B cell (primary cell): ENCODE measurements at regions not wholly inside any gene's neighbourhood (a gene's known extent, or its start where the extent isn't known, plus 50 kb on each side); places are given as distances from the start of the nearest gene placed in this dataset.

ENCODE experiments used
- ATAC-seq: fragments of 200-7000 bp; cut with Tn5 transposase; one replicate; pipeline ENCODE4 v1.10.0; 2021; ENCODE audit warnings: low read depth, mild to moderate bottlenecking, moderate number of reproducible peaks, moderate library complexity
- CTCF ChIA-PET: fragments of 350-600 bp; sonication (Branson Sonifier 250); formaldehyde crosslinking; loops from one replicate; lab custom pipeline; 2021; ENCODE audit warnings: antibody characterized with exemption, inconsistent platforms; lab: Charles Lee
- POLR2A ChIA-PET: fragments of 350-600 bp; sonication (Branson Sonifier 250); formaldehyde crosslinking; loops from one replicate; lab custom pipeline; 2021; ENCODE audit warnings: antibody characterized with exemption; lab: Charles Lee
- DNase-seq: peaks from one replicate; pipeline ENCODE4 v3.0.0; 2013
- H2AFZ ChIP-seq: 2 replicates; pipeline ENCODE4 v1.6.1; 2012; ENCODE audit warnings: mild to moderate bottlenecking, low read depth, low read length; ENCODE audit not compliant: insufficient read depth, poor library complexity, severe bottlenecking
- H3K27ac ChIP-seq, 2 donors: 1 replicate in 1 of 2; 2 replicates in 1 of 2; pipeline ENCODE4 v1.5.1; 2012 to 2013; ENCODE audit warnings: low read length in 2 of 2, mild to moderate bottlenecking in 2 of 2, moderate library complexity in 1 of 2
- H3K27me3 ChIP-seq, 4 experiments: fragments of 200-600 bp in 1 of 4; sonication (generic) in 1 of 4; replicated peaks in 1 of 4; 1 replicate in 2 of 4; 2 replicates in 2 of 4; pipeline versions ENCODE4 v1.6.1 to v1.7.0; 2013 to 2016; ENCODE audit warnings: low read length in 3 of 4, mild to moderate bottlenecking in 2 of 4, mixed read lengths in 1 of 4, moderate library complexity in 1 of 4; ENCODE audit not compliant: insufficient read depth in 4 of 4, control insufficient read depth in 3 of 4; ENCODE audit errors: control extremely low read depth in 1 of 4
- H3K36me3 ChIP-seq, 2 experiments: replicated peaks in 1 of 2; 1 replicate in 1 of 2; 2 replicates in 1 of 2; pipeline versions ENCODE4 v1.6.1 to v1.7.1; 2013; ENCODE audit warnings: low read length in 1 of 2; ENCODE audit not compliant: insufficient read depth in 2 of 2, control insufficient read depth in 1 of 2; ENCODE audit errors: control extremely low read depth in 1 of 2, extremely low read depth in 1 of 2
- H3K4me1 ChIP-seq, 2 donors: fragments of 200-600 bp in 1 of 2; sonication (generic) in 1 of 2; 1 replicate in 1 of 2; 2 replicates in 1 of 2; pipeline versions ENCODE4 v1.5.1 to v1.6.1; 2013 to 2017; ENCODE audit warnings: low read length in 2 of 2; ENCODE audit not compliant: control insufficient read depth in 2 of 2, insufficient read depth in 2 of 2
- H3K4me2 ChIP-seq: replicated peaks from 2 replicates; pipeline ENCODE3; 2012; ENCODE audit warnings: mild to moderate bottlenecking, low read depth, low read length; ENCODE audit not compliant: poor library complexity, severe bottlenecking
- H3K4me3 ChIP-seq, 5 experiments: fragments of 200-600 bp in 1 of 5; sonication (generic) in 1 of 5; 1 replicate in 3 of 5; 2 replicates in 2 of 5; pipeline versions ENCODE4 v1.5.1 to v1.7.0; 2011 to 2016; ENCODE audit warnings: low read length in 4 of 5, mild to moderate bottlenecking in 4 of 5, low read depth in 2 of 5, control low read depth in 1 of 5, moderate library complexity in 1 of 5; ENCODE audit not compliant: insufficient read depth in 1 of 5; ENCODE audit errors: control extremely low read depth in 1 of 5, extremely low read depth in 1 of 5
- H3K79me2 ChIP-seq: fragments of 200-600 bp; sonication (generic); one replicate; pipeline ENCODE4 v1.6.0; 2016; ENCODE audit warnings: low read length; ENCODE audit not compliant: control insufficient read depth, insufficient read depth
- H3K9ac ChIP-seq: fragments of 200-600 bp; sonication (generic); 2 replicates; pipeline ENCODE4 v1.6.1; 2017; ENCODE audit warnings: mild to moderate bottlenecking, low read length, moderate library complexity
- H3K9me3 ChIP-seq, 3 donors: one replicate each; pipeline versions ENCODE4 v1.6.1 to v1.7.1; 2013; ENCODE audit warnings: low read length in 2 of 3; ENCODE audit not compliant: control insufficient read depth in 2 of 3, insufficient read depth in 1 of 3; ENCODE audit errors: control extremely low read depth in 1 of 3
- H4K20me1 ChIP-seq: 2 replicates; pipeline ENCODE4 v1.6.0; 2012; ENCODE audit warnings: mild to moderate bottlenecking, low read length; ENCODE audit not compliant: insufficient read depth, control insufficient read depth, poor library complexity, severe bottlenecking
- H3K27ac Mint-ChIP-seq: one replicate; pipeline ENCODE4 v1.8.0; 2021; ENCODE audit warnings: mixed read lengths
- H3K27me3 Mint-ChIP-seq: one replicate; pipeline ENCODE4 v1.8.0; 2021; ENCODE audit warnings: mixed read lengths
- H3K4me1 Mint-ChIP-seq: one replicate; pipeline ENCODE4 v1.8.0; 2021; ENCODE audit warnings: mixed read lengths
- H3K4me3 Mint-ChIP-seq: one replicate; pipeline ENCODE4 v1.8.0; 2021; ENCODE audit warnings: mixed read lengths
- H3K9me3 Mint-ChIP-seq: one replicate; pipeline ENCODE4 v1.8.0; 2022; ENCODE audit warnings: mixed read lengths; ENCODE audit not compliant: insufficient read depth
- EZH2 ChIP-seq: IDR thresholded peaks from 2 replicates; pipeline ENCODE4 v1.6.1; 2012; ENCODE audit warnings: borderline replicate concordance, low read depth, mild to moderate bottlenecking, moderate library complexity, low read length; ENCODE audit not compliant: insufficient read depth, poor library complexity, severe bottlenecking
- WGBS: methylation state at CpG from one replicate; pipeline ENCODE4 v1.1.5; 2013; ENCODE audit warnings: missing lambda C conversion rate; ENCODE audit not compliant: insufficient coverage; 5-methylcytosine and 5-hydroxymethylcytosine counted together
- intact Hi-C: fragments of 100-400 bp; cut with micrococcal nuclease; formaldehyde crosslinking; loops from one replicate; pipeline ENCODE4 v1.10.0; 2022
- TF ChIP-seq, protein P1 (sequence below): fragments of 200-600 bp; IDR thresholded peaks from one replicate; pipeline ENCODE4 v1.8.0; 2022; ENCODE audit warnings: antibody characterized with exemption, mild to moderate bottlenecking

DNA sequence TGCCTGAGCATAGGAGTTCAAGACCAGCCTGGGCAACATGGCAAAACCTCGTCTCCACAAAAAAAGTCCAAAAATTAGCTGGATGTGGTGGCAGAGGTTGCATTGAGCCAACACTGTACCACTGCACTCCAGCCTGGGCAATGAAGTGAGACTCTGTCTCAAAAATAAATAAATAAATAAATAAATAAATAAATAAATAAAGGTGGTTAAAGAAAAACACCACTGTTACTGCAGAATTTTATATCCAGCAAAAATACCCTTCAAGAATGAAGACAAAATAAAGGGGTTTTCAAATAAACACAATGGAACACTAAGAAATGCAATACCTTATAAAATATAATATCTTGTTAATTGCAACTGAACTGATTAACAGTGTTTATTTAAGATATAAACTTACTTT lies 150.2 kb upstream of the TBCA start:
- ChIA-PET CTCF (no interaction called here), POLR2A (no interaction called here)
- H3K4me1 Mint-ChIP-seq = no peaks in the 10 kb centered on the region
- TF ChIP-seq, protein P1, sequence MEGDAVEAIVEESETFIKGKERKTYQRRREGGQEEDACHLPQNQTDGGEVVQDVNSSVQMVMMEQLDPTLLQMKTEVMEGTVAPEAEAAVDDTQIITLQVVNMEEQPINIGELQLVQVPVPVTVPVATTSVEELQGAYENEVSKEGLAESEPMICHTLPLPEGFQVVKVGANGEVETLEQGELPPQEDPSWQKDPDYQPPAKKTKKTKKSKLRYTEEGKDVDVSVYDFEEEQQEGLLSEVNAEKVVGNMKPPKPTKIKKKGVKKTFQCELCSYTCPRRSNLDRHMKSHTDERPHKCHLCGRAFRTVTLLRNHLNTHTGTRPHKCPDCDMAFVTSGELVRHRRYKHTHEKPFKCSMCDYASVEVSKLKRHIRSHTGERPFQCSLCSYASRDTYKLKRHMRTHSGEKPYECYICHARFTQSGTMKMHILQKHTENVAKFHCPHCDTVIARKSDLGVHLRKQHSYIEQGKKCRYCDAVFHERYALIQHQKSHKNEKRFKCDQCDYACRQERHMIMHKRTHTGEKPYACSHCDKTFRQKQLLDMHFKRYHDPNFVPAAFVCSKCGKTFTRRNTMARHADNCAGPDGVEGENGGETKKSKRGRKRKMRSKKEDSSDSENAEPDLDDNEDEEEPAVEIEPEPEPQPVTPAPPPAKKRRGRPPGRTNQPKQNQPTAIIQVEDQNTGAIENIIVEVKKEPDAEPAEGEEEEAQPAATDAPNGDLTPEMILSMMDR = no peak
- TF ChIP-seq EZH2 = no peak
- no peak overlapping the region for H3K27ac ChIP-seq
- H3K9me3 ChIP-seq = peaks cover 0 to 4% (median 0%) of the 10 kb centered on the region in 3 donors
- H3K9me3 Mint-ChIP-seq = no peaks in the 10 kb centered on the region
- peaks cover 38% of the 10 kb centered on the region for H3K27me3 Mint-ChIP-seq
- no peak overlapping the region for H2AFZ ChIP-seq
- H3K27ac Mint-ChIP-seq = no peak overlapping the region
- H3K4me3 ChIP-seq = no peak overlapping the region
- intact Hi-C loops = no loop called here
- no CpG with 5 or more reads among the region's 1 CpG for WGBS
- H3K4me2 ChIP-seq = no peak overlapping the region
- H3K27me3 ChIP-seq = peaks cover 0 to 4% (median 1%) of the 10 kb centered on the region in 4 experiments
- DNase-seq (no peak), ATAC-seq (no peak)
- no peaks in the 10 kb centered on the region for H3K4me1 ChIP-seq
- no peak overlapping the region for H3K9ac ChIP-seq
- no peaks in the 10 kb centered on the region for H4K20me1 ChIP-seq
- H3K4me3 Mint-ChIP-seq = no peak overlapping the region
- no peaks in the 10 kb centered on the region for H3K36me3 ChIP-seq
- H3K79me2 ChIP-seq = no peaks in the 10 kb centered on the region

DNA sequence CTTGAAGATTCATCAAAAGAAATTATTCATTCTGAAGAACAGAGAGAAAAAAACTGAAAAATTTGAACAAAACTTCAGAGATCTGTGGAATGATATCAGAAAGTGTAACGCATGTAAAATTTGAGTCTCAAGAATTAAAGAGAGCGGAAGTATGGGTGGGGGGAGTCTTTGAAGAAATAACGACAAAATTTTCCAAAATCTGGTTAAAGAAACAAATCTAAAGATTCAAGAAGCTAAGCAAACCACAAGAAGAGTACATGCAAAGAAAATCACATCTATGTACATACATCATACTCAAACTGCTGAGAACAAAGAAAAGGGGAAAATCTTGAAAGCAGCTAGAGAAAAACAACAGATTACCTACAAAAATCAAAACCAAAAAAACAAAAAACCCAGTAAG lies 149.4 kb upstream of the TBCA start:
- Histone ChIP-seq H3K4me2 (no peak overlapping the region), H3K79me2 (no peaks in the 10 kb centered on the region), H3K36me3 (no peaks in the 10 kb centered on the region), H3K9ac (no peak overlapping the region), H2AFZ (no peak overlapping the region), H3K9me3 (peaks cover 0 to 4% (median 0%) of the 10 kb centered on the region in 3 donors), H4K20me1 (no peaks in the 10 kb centered on the region), H3K4me3 (no peak overlapping the region), H3K27ac (no peak overlapping the region), H3K4me1 (no peaks in the 10 kb centered on the region), H3K27me3 (peaks cover 0 to 4% (median 1%) of the 10 kb centered on the region in 4 experiments)
- no peak for DNase-seq
- TF ChIP-seq, protein P1 = no peak
- no peak for TF ChIP-seq EZH2
- H3K27ac Mint-ChIP-seq = no peak overlapping the region
- peaks cover 34% of the 10 kb centered on the region for H3K27me3 Mint-ChIP-seq
- no peak for ATAC-seq
- POLR2A ChIA-PET = no interaction called here
- H3K4me1 Mint-ChIP-seq = no peaks in the 10 kb centered on the region
- WGBS = no CpG with 5 or more reads among the region's 3 CpGs
- H3K9me3 Mint-ChIP-seq = no peaks in the 10 kb centered on the region
- intact Hi-C loops = no loop called here
- CTCF ChIA-PET = no interaction called here
- no peak overlapping the region for H3K4me3 Mint-ChIP-seq
